Heart left ventricle (tissue), 16 donors: ENCODE measurements at regions not wholly inside any gene's neighbourhood (a gene's known extent, or its start where the extent isn't known, plus 50 kb on each side); places are given as distances from the start of the nearest gene placed in this dataset.

Experiments
- ATAC-seq, 4 donors: fragments of 200-7000 bp; cut with Tn5 transposase; one replicate each; pipeline ENCODE4 v1.9.1; 2020 to 2022; ENCODE audit warnings: moderate library complexity in 4 of 4, mild to moderate bottlenecking in 3 of 4, moderate number of reproducible peaks in 1 of 4
- DNase-seq, 5 donors: peaks; one replicate each; pipeline ENCODE4 v3.0.0-alpha.2; 2020
- H3K27ac ChIP-seq, 12 donors: fragments of 200-600 bp; sonication (generic) in 4 of 12; one replicate each; pipeline versions ENCODE4 v1.5.0 to v1.8.0; 2016 to 2022; ENCODE audit warnings: mild to moderate bottlenecking in 2 of 12
- H3K27me3 ChIP-seq, 9 donors: fragments of 200-600 bp; sonication (generic) in 2 of 9; one replicate each; pipeline versions ENCODE4 v1.5.1 to v1.8.0; 2016 to 2022; ENCODE audit warnings: mild to moderate bottlenecking in 3 of 9
- H3K36me3 ChIP-seq, 9 donors: fragments of 200-600 bp; sonication (generic) in 2 of 9; one replicate each; pipeline versions ENCODE4 v1.5.0 to v1.8.0; 2018 to 2022; ENCODE audit warnings: mild to moderate bottlenecking in 2 of 9
- H3K4me1 ChIP-seq, 12 donors: fragments of 200-600 bp; sonication (generic) in 4 of 12; one replicate each; pipeline versions ENCODE4 v1.5.0 to v1.8.0; 2016 to 2022; ENCODE audit warnings: mild to moderate bottlenecking in 3 of 12
- H3K4me3 ChIP-seq, 12 donors: fragments of 200-600 bp; sonication (generic) in 4 of 12; one replicate each; pipeline versions ENCODE4 v1.5.0 to v1.8.0; 2017 to 2022; ENCODE audit warnings: mild to moderate bottlenecking in 9 of 12, moderate library complexity in 4 of 12
- H3K9me3 ChIP-seq, 12 donors: fragments of 200-600 bp; sonication (generic) in 4 of 12; one replicate each; pipeline versions ENCODE4 v1.5.0 to v1.8.0; 2016 to 2022; ENCODE audit warnings: mild to moderate bottlenecking in 1 of 12
- CTCF ChIP-seq, 12 donors: fragments of 200-600 bp; sonication (generic) in 4 of 12; IDR thresholded peaks; one replicate each; pipeline versions ENCODE4 v1.5.0 to v1.8.0; 2018 to 2022; ENCODE audit warnings: antibody characterized with exemption in 12 of 12, mild to moderate bottlenecking in 5 of 12
- POLR2A ChIP-seq, 2 donors: fragments of 450-650 bp; IDR thresholded peaks; one replicate each; pipeline ENCODE4 v1.6.1; 2017; ENCODE audit warnings: antibody characterized with exemption in 2 of 2, mild to moderate bottlenecking in 2 of 2, moderate library complexity in 2 of 2
- WGBS, 4 donors: extraction: QIAGEN DNeasy Blood & Tissue Kit in 2 of 4; methylation state at CpG; one replicate each; pipeline versions ENCODE4 v1.1.5 to v1.1.7; 2013 to 2018; 5-methylcytosine and 5-hydroxymethylcytosine counted together
- intact Hi-C, 10 donors: fragments of 100-400 bp; cut with DNase I; formaldehyde crosslinking; loops; one replicate each; pipeline versions ENCODE4 v1.11.1 to v1.14.2; 2022
- donor health status: ischemic (EF 13 %, LVEDD 7.1; RV severe dilation, severe dysfunction).
- donor health status: healthy with polysubstance abuse.
- donor health status: DM: no; HTN: yes; CAD: no.
- donor health status: DM: no; HTN: no; CAD: no.
- donor health status: ischemic (EF 25% LVEDD 6.9; RV normal size, moderate dysfunction).
- donor health status: ischemic (EF 25% LVEDD 5.7; RV mildly dilated, moderate dysfunction).
- donor health status: healthy.
- donor health status: DM: yes; HTN: yes; CAD: no.
- donor health status: ischemic (EF 35%, LVEDD 5.7; RV mildly dilated, moderate dysfunction).
- donor health status: nonischemic (EF 11% LVEDD 7.7; RV severe dilation, severe dysfunction).
- donor health status: DM: yes; HTN: yes; CAD: no.
- donor health status: PGD.
- donor health status: ischemic (EF 29% LVEDD 5.4; RV normal size, mild dysfunction).
- donor health status: nonischemic (EF 23%, LVEDD 6.1; RV moderate dilation, normal function).

- H3K27me3 ChIP-seq, result no peaks in the 10 kb centered on the region
- peaks cover 0 to 6% (median 0%) of the 10 kb centered on the region in 12 donors for H3K4me1 ChIP-seq
- intact Hi-C loops, result no loop called here
- ATAC-seq (peak in 3 of 4 donors; percentile 31 to 56 (median 54)), DNase-seq (peak in 1 of 5 donors; percentile 42)
- H3K36me3 ChIP-seq, result no peaks in the 10 kb centered on the region
- H3K9me3 ChIP-seq, result no peaks in the 10 kb centered on the region
- no peak overlapping the region for H3K27ac ChIP-seq
- 32 to 39% (median 36%) methylated on average over 7 to 8 of the region's 8 CpGs for WGBS, 4 donors
- TF ChIP-seq CTCF (IDR thresholded peaks at IDR 0.05) (no peak), POLR2A (IDR thresholded peaks at IDR 0.05) (no peak)
- H3K4me3 ChIP-seq, result no peak overlapping the region
These were observed 143.2 kb upstream of the CDH5 start for GRCh38 chr16:66223176-66223780.

- WGBS, 4 donors, result 83 to 100% (median 88%) methylated on average over 1 of the region's 1 CpG
- Histone ChIP-seq H3K4me1 (peaks cover 0 to 6% (median 0%) of the 10 kb centered on the region in 12 donors), H3K4me3 (no peak overlapping the region), H3K36me3 (no peaks in the 10 kb centered on the region), H3K27me3 (no peaks in the 10 kb centered on the region), H3K27ac (no peak overlapping the region), H3K9me3 (no peaks in the 10 kb centered on the region)
- DNase-seq (no peak), ATAC-seq (no peak)
- TF ChIP-seq CTCF (IDR thresholded peaks at IDR 0.05), result no peak
- no peak for TF ChIP-seq POLR2A (IDR thresholded peaks at IDR 0.05)
- intact Hi-C loops, result no loop called here
These were observed 143.7 kb upstream of the CDH5 start for GRCh38 chr16:66222756-66223155.

- intact Hi-C loops, result no loop called here
- 54 to 73% (median 57%) methylated on average over 6 of the region's 6 CpGs for WGBS, 4 donors
These were observed 145.8 kb upstream of the CDH5 start for GRCh38 chr16:66220702-66221101.

GRCh38 chr16:66219491-66219890 lies 147.0 kb upstream of the CDH5 start:
- ATAC-seq (no peak), DNase-seq (no peak)
- Histone ChIP-seq H3K27ac (no peak overlapping the region), H3K36me3 (no peaks in the 10 kb centered on the region), H3K4me3 (no peak overlapping the region), H3K4me1 (peaks cover 0 to 6% (median 0%) of the 10 kb centered on the region in 12 donors), H3K27me3 (no peaks in the 10 kb centered on the region), H3K9me3 (no peaks in the 10 kb centered on the region)
- TF ChIP-seq POLR2A (IDR thresholded peaks at IDR 0.05), result no peak
- TF ChIP-seq CTCF (IDR thresholded peaks at IDR 0.05), result no peak
- intact Hi-C loops, result no loop called here

More at GRCh38 chr16:66220702-66221101, 145.8 kb upstream of the CDH5 start:
- no peak overlapping the region for H3K4me3 ChIP-seq
- H3K36me3 ChIP-seq, result no peaks in the 10 kb centered on the region
- ATAC-seq (no peak), DNase-seq (no peak)
- TF ChIP-seq POLR2A (IDR thresholded peaks at IDR 0.05), result no peak
- no peak for TF ChIP-seq CTCF (IDR thresholded peaks at IDR 0.05)
- H3K9me3 ChIP-seq, result no peaks in the 10 kb centered on the region
- H3K27me3 ChIP-seq, result no peaks in the 10 kb centered on the region
- H3K27ac ChIP-seq, result no peak overlapping the region
- H3K4me1 ChIP-seq, result peaks cover 0 to 6% (median 0%) of the 10 kb centered on the region in 12 donors
